ENCODE measurements at regions not wholly inside any gene's neighbourhood (a gene's known extent, or its start where the extent isn't known, plus 50 kb on each side); places are given as distances from the start of the nearest gene placed in this dataset.

GRCh38 chr16:86180780-86181179 is 281.8 kb downstream of the IRF8 start:
- TF ChIP-seq POLR2A (IDR thresholded peaks at IDR 0.05; ENCODE audit: low read depth, low read length) (no peak), POLR2AphosphoS5 (IDR thresholded peaks at IDR 0.05; ENCODE audit: low read depth, low read length) (no peak)
